ENCODE measurements at regions not wholly inside any gene's neighbourhood (a gene's known extent, or its start where the extent isn't known, plus 50 kb on each side); places are given as distances from the start of the nearest gene placed in this dataset.

DNA sequence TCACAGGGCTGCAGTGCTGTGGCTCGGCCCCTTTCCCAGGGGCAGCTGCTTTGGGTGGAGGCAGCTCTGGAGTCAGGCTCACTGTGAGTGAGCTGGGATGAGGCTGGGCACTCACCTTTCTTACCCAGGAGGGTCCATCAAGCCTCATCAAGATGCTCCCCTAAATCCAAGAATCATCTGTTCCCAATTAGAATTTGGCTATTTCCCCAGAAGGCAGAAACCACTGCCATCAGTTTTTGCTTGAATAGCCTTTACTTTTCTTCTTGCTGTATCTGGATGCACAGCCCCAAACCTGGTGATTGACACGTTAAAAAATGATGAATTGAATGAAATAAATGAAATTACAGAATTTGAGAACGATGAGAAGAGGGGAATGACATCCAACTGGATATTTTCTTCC is 74.3 kb upstream of the LYZL1 start:
- H3K4me1 ChIP-seq (ENCODE audit: insufficient read depth, low read length, severe bottlenecking) = no peaks in the 10 kb centered on the region
- H3K9ac ChIP-seq (ENCODE audit: low read length) = no peak overlapping the region
- no peak overlapping the region for H2AFZ ChIP-seq (ENCODE audit: low read length)
- no peaks in the 10 kb centered on the region for H3K27me3 ChIP-seq (ENCODE audit: insufficient read depth, low read length)
- TF ChIP-seq EZH2 (IDR thresholded peaks at IDR 0.05; ENCODE audit: borderline replicate concordance, low read length) (no peak), CTCF (IDR thresholded peaks at IDR 0.05; ENCODE audit: low read length) (no peak)
- no peaks in the 10 kb centered on the region for H3K9me2 ChIP-seq (ENCODE audit: low read depth, low read length)
- no peaks in the 10 kb centered on the region for H3K36me3 ChIP-seq (ENCODE audit: insufficient read depth, low read length)
- no peaks in the 10 kb centered on the region for H3F3A ChIP-seq (ENCODE audit: insufficient read depth, low read length)
- H3K4me2 ChIP-seq (ENCODE audit: low read length) = no peak overlapping the region
- H3K27ac ChIP-seq (ENCODE audit: low read depth, low read length, poor library complexity, severe bottlenecking) = no peak overlapping the region
- H4K20me1 ChIP-seq (ENCODE audit: insufficient read depth, low read length) = no peaks in the 10 kb centered on the region
- H3K4me3 ChIP-seq (ENCODE audit: low read depth, low read length, poor library complexity, severe bottlenecking) = no peak overlapping the region
- H3K9me3 ChIP-seq (ENCODE audit: low read length) = no peaks in the 10 kb centered on the region
- no peaks in the 10 kb centered on the region for H3K79me2 ChIP-seq (ENCODE audit: insufficient read depth, low read length)

DNA sequence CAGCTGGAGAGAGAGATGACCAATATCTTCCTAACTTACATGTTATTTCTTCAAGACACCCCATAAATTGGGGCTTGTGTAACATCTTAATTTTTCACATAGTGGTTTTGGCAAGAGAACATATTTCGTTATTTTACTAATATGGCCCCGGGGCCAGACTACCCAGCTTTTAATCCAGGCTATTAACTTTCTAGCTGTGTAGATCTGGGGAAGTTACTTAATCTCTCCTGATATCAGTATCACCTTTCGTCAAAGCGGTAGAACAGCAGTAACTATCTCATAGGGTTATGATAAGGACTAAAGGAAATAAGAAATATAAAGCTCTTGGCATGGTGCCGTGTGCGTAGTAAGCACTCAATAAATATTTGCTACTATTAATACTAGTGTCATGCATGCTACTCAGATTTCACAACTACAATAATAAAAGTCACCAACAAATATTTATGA is 71.6 kb upstream of the LYZL1 start:
- Histone ChIP-seq H4K20me1 (ENCODE audit: insufficient read depth, low read length) (no peaks in the 10 kb centered on the region), H3K4me3 (ENCODE audit: low read depth, low read length, poor library complexity, severe bottlenecking) (no peak overlapping the region), H3K9ac (ENCODE audit: low read length) (no peak overlapping the region), H3K36me3 (ENCODE audit: insufficient read depth, low read length) (no peaks in the 10 kb centered on the region), H3K9me2 (ENCODE audit: low read depth, low read length) (no peaks in the 10 kb centered on the region), H2AFZ (ENCODE audit: low read length) (no peak overlapping the region), H3K4me1 (ENCODE audit: insufficient read depth, low read length, severe bottlenecking) (no peaks in the 10 kb centered on the region), H3K79me2 (ENCODE audit: insufficient read depth, low read length) (no peaks in the 10 kb centered on the region), H3K27me3 (ENCODE audit: insufficient read depth, low read length) (no peaks in the 10 kb centered on the region), H3K27ac (ENCODE audit: low read depth, low read length, poor library complexity, severe bottlenecking) (no peak overlapping the region), H3K4me2 (ENCODE audit: low read length) (no peak overlapping the region), H3K9me3 (ENCODE audit: low read length) (no peaks in the 10 kb centered on the region), H3F3A (ENCODE audit: insufficient read depth, low read length) (no peaks in the 10 kb centered on the region)
- TF ChIP-seq EZH2 (IDR thresholded peaks at IDR 0.05; ENCODE audit: borderline replicate concordance, low read length) (no peak), CTCF (IDR thresholded peaks at IDR 0.05; ENCODE audit: low read length) (no peak)

DNA sequence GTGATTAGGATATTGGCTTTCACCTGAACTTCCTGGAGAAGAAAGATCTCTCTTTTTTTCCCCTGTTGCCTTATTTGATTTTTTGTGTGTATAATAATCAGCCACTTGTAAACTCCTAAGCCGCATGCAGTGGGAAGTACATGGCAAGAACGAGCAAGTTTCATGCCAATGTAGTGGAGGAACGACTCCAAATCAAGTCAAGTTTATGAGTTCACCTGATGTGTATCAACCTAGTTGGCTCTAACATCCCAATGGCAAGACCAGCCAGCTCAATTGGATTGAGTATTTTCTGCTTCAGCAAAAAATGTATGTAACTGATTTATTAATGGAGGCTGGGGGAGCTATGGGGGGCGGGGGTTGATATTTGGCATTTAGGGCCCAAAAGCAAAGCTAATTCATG is 65.5 kb upstream of the LYZL1 start:
- H3K36me3 ChIP-seq (ENCODE audit: insufficient read depth, low read length) = no peaks in the 10 kb centered on the region
- no peaks in the 10 kb centered on the region for H3F3A ChIP-seq (ENCODE audit: insufficient read depth, low read length)
- no peaks in the 10 kb centered on the region for H4K20me1 ChIP-seq (ENCODE audit: insufficient read depth, low read length)
- H3K27me3 ChIP-seq (ENCODE audit: insufficient read depth, low read length) = no peaks in the 10 kb centered on the region
- no peak overlapping the region for H3K4me2 ChIP-seq (ENCODE audit: low read length)
- H3K4me1 ChIP-seq (ENCODE audit: insufficient read depth, low read length, severe bottlenecking) = no peaks in the 10 kb centered on the region
- no peaks in the 10 kb centered on the region for H3K9me3 ChIP-seq (ENCODE audit: low read length)
- H3K79me2 ChIP-seq (ENCODE audit: insufficient read depth, low read length) = no peaks in the 10 kb centered on the region
- H3K27ac ChIP-seq (ENCODE audit: low read depth, low read length, poor library complexity, severe bottlenecking) = no peak overlapping the region
- no peak overlapping the region for H3K4me3 ChIP-seq (ENCODE audit: low read depth, low read length, poor library complexity, severe bottlenecking)
- TF ChIP-seq EZH2 (IDR thresholded peaks at IDR 0.05; ENCODE audit: borderline replicate concordance, low read length) (no peak), CTCF (IDR thresholded peaks at IDR 0.05; ENCODE audit: low read length) (no peak)
- no peaks in the 10 kb centered on the region for H3K9me2 ChIP-seq (ENCODE audit: low read depth, low read length)
- no peak overlapping the region for H3K9ac ChIP-seq (ENCODE audit: low read length)
- H2AFZ ChIP-seq (ENCODE audit: low read length) = no peak overlapping the region

All from OCI-LY1 (cell line).